ENCODE measurements at regions not wholly inside any gene's neighbourhood (a gene's known extent, or its start where the extent isn't known, plus 50 kb on each side); places are given as distances from the start of the nearest gene placed in this dataset.

GRCh38 chr2:195269220-195269619 is 387.8 kb upstream of the SLC39A10 start:
- no peaks in the 10 kb centered on the region for H3K9me3 ChIP-seq (ENCODE audit: insufficient read depth, low read depth, low read length)
- no peak overlapping the region for H2AFZ ChIP-seq (ENCODE audit: low read depth, low read length)
- no peak overlapping the region for H3K9ac ChIP-seq (ENCODE audit: low read length)
- no peaks in the 10 kb centered on the region for H3K4me1 ChIP-seq (ENCODE audit: insufficient read depth, low read length)
- no peaks in the 10 kb centered on the region for H3K27me3 ChIP-seq (ENCODE audit: insufficient read depth, low read length)
- Mint-ChIP-seq H3K4me3 (ENCODE audit: unreplicated experiment) (no peak overlapping the region), H3K27ac (ENCODE audit: unreplicated experiment) (no peak overlapping the region), H3K36me3 (ENCODE audit: low read depth, unreplicated experiment) (no peaks in the 10 kb centered on the region), H3K9me3 (ENCODE audit: unreplicated experiment) (no peaks in the 10 kb centered on the region), H3K4me1 (ENCODE audit: low read depth, unreplicated experiment) (no peaks in the 10 kb centered on the region), H3K27me3 (ENCODE audit: low read depth, unreplicated experiment) (no peaks in the 10 kb centered on the region)
- H4K20me1 ChIP-seq (ENCODE audit: insufficient read depth, low read length), result no peaks in the 10 kb centered on the region
- DNase-seq (ENCODE audit: low read depth) (no peak), FAIRE-seq (no peak)
- no peak overlapping the region for H3K4me3 ChIP-seq (ENCODE audit: insufficient read depth, low read depth, low read length)
- H3K27ac ChIP-seq (ENCODE audit: low read depth, low read length), result no peak overlapping the region
- no peak overlapping the region for H3K4me2 ChIP-seq (ENCODE audit: low read length)
- TF ChIP-seq CTCF (IDR thresholded peaks at IDR 0.05; ENCODE audit: insufficient read depth, low read depth, low read length) (no peak), EZH2 (IDR thresholded peaks at IDR 0.05; ENCODE audit: insufficient read depth, low read length) (no peak)
- H3K79me2 ChIP-seq (ENCODE audit: insufficient read depth, low read length), result no peaks in the 10 kb centered on the region
- no peaks in the 10 kb centered on the region for H3K36me3 ChIP-seq (ENCODE audit: insufficient read depth, low read length)

- H2AFZ ChIP-seq (ENCODE audit: low read depth, low read length), result no peak overlapping the region
- FAIRE-seq, result no peak
- H4K20me1 ChIP-seq (ENCODE audit: insufficient read depth, low read length), result no peaks in the 10 kb centered on the region
- H3K79me2 ChIP-seq (ENCODE audit: insufficient read depth, low read length), result no peaks in the 10 kb centered on the region
- no peak overlapping the region for H3K4me2 ChIP-seq (ENCODE audit: low read length)
- no peak for DNase-seq (ENCODE audit: low read depth)
- no peak overlapping the region for H3K27ac ChIP-seq (ENCODE audit: low read depth, low read length)
- no peak for TF ChIP-seq EZH2 (IDR thresholded peaks at IDR 0.05; ENCODE audit: insufficient read depth, low read length)
- TF ChIP-seq CTCF (IDR thresholded peaks at IDR 0.05; ENCODE audit: insufficient read depth, low read depth, low read length), result no peak
- Mint-ChIP-seq H3K36me3 (ENCODE audit: low read depth, unreplicated experiment) (no peaks in the 10 kb centered on the region), H3K27me3 (ENCODE audit: low read depth, unreplicated experiment) (no peaks in the 10 kb centered on the region), H3K4me3 (ENCODE audit: unreplicated experiment) (no peak overlapping the region), H3K4me1 (ENCODE audit: low read depth, unreplicated experiment) (no peaks in the 10 kb centered on the region), H3K27ac (ENCODE audit: unreplicated experiment) (no peak overlapping the region), H3K9me3 (ENCODE audit: unreplicated experiment) (no peaks in the 10 kb centered on the region)
- no peaks in the 10 kb centered on the region for H3K36me3 ChIP-seq (ENCODE audit: insufficient read depth, low read length)
- no peaks in the 10 kb centered on the region for H3K9me3 ChIP-seq (ENCODE audit: insufficient read depth, low read depth, low read length)
- H3K27me3 ChIP-seq (ENCODE audit: insufficient read depth, low read length), result no peaks in the 10 kb centered on the region
- H3K4me3 ChIP-seq (ENCODE audit: insufficient read depth, low read depth, low read length), result no peak overlapping the region
- no peak overlapping the region for H3K9ac ChIP-seq (ENCODE audit: low read length)
- no peaks in the 10 kb centered on the region for H3K4me1 ChIP-seq (ENCODE audit: insufficient read depth, low read length)
Observed at GRCh38 chr2:195257979-195258378, 399.0 kb upstream of the SLC39A10 start.

- Histone ChIP-seq H3K9me3 (ENCODE audit: insufficient read depth, low read depth, low read length) (no peaks in the 10 kb centered on the region), H3K79me2 (ENCODE audit: insufficient read depth, low read length) (no peaks in the 10 kb centered on the region), H4K20me1 (ENCODE audit: insufficient read depth, low read length) (no peaks in the 10 kb centered on the region), H3K27me3 (ENCODE audit: insufficient read depth, low read length) (no peaks in the 10 kb centered on the region), H2AFZ (ENCODE audit: low read depth, low read length) (no peak overlapping the region), H3K36me3 (ENCODE audit: insufficient read depth, low read length) (no peaks in the 10 kb centered on the region), H3K4me2 (ENCODE audit: low read length) (no peak overlapping the region), H3K4me3 (ENCODE audit: insufficient read depth, low read depth, low read length) (no peak overlapping the region), H3K27ac (ENCODE audit: low read depth, low read length) (no peak overlapping the region), H3K9ac (ENCODE audit: low read length) (no peak overlapping the region), H3K4me1 (ENCODE audit: insufficient read depth, low read length) (no peaks in the 10 kb centered on the region)
- H3K27ac Mint-ChIP-seq (ENCODE audit: unreplicated experiment), result no peak overlapping the region
- peaks cover under 1% of the 10 kb centered on the region for H3K9me3 Mint-ChIP-seq (ENCODE audit: unreplicated experiment)
- DNase-seq (ENCODE audit: low read depth) (no peak), FAIRE-seq (no peak)
- TF ChIP-seq CTCF (IDR thresholded peaks at IDR 0.05; ENCODE audit: insufficient read depth, low read depth, low read length), result no peak
- H3K36me3 Mint-ChIP-seq (ENCODE audit: low read depth, unreplicated experiment), result no peaks in the 10 kb centered on the region
- H3K4me1 Mint-ChIP-seq (ENCODE audit: low read depth, unreplicated experiment), result peaks cover 6% of the 10 kb centered on the region
- no peaks in the 10 kb centered on the region for H3K27me3 Mint-ChIP-seq (ENCODE audit: low read depth, unreplicated experiment)
- no peak overlapping the region for H3K4me3 Mint-ChIP-seq (ENCODE audit: unreplicated experiment)
Observed at GRCh38 chr2:195252018-195252417, 405.0 kb upstream of the SLC39A10 start.
